Uterus (tissue), 2 donors: ENCODE measurements at regions not wholly inside any gene's neighbourhood (a gene's known extent, or its start where the extent isn't known, plus 50 kb on each side); places are given as distances from the start of the nearest gene placed in this dataset.

Experiments used
- CTCF ChIP-seq, 4 experiments: fragments of 200-600 bp in 2 of 4; fragments of 450-650 bp in 2 of 4; sonication (generic) in 2 of 4; IDR thresholded peaks; one replicate each; pipeline ENCODE4 v1.5.1; 2016 to 2019; ENCODE audit warnings: antibody characterized with exemption in 4 of 4, mild to moderate bottlenecking in 2 of 4, moderate library complexity in 1 of 4
- POLR2A ChIP-seq, 2 donors: fragments of 450-650 bp; IDR thresholded peaks; one replicate each; pipeline ENCODE4 v1.6.1; 2016; ENCODE audit warnings: antibody characterized with exemption in 2 of 2, mild to moderate bottlenecking in 1 of 2, moderate library complexity in 1 of 2

GRCh38 chr13:88685459-88685858 lies 1014.3 kb downstream of the SLITRK5 start:
- TF ChIP-seq POLR2A (IDR thresholded peaks at IDR 0.05) (no peak), CTCF (IDR thresholded peaks at IDR 0.05) (no peak)
